GOT3 (cell line): ENCODE measurements at regions not wholly inside any gene's neighbourhood (a gene's known extent, or its start where the extent isn't known, plus 50 kb on each side); places are given as distances from the start of the nearest gene placed in this dataset.
A peak's percentile ranks its signal among the peaks of the same experiment; 100 is the strongest.

Experiments
- DNase-seq: peaks from one replicate; lab custom pipeline; 2025; ENCODE audit warnings: mixed read lengths; lab: John Stamatoyannopoulos, UW

GRCh38 chr4:129415004-129415403 is 319.1 kb downstream of the C4orf33 start:
- no peak for DNase-seq

GRCh38 chr4:129420637-129421036 is 324.7 kb downstream of the C4orf33 start:
- no peak for DNase-seq

GRCh38 chr4:129422277-129422676 is 326.3 kb downstream of the C4orf33 start:
- DNase-seq = no peak

GRCh38 chr4:129428454-129428853 is 332.5 kb downstream of the C4orf33 start:
- DNase-seq = no peak

GRCh38 chr4:129429581-129430320 is 333.8 kb downstream of the C4orf33 start:
- no peak for DNase-seq

- DNase-seq = no peak
Measured at GRCh38 chr4:129437347-129437746, 341.4 kb downstream of the C4orf33 start.

- no peak for DNase-seq
Measured at GRCh38 chr4:129438456-129438981, 342.6 kb downstream of the C4orf33 start.

DNA sequence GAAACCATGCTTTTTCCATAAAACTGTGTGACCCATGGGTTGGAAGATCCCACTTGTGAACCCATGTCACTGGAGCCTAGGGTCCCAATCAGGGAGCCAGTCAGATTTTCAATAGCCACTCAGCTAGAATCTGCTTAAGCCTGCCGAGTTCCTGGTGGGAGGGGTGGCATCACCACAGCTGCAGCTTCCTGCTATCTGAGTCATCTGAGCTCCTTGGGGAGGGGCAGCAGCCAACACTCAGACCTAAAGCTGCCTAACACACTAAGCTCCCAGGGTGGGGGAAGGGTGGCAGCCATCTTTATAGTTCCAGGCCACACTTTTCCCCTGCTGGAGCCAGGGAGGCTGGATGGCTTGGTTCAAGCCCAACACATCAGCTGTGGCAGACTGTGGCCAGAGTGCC is 350.1 kb downstream of the C4orf33 start:
- DNase-seq = no peak

GRCh38 chr4:129453524-129454200 is 357.7 kb downstream of the C4orf33 start:
- DNase-seq = peak; percentile 4

DNA sequence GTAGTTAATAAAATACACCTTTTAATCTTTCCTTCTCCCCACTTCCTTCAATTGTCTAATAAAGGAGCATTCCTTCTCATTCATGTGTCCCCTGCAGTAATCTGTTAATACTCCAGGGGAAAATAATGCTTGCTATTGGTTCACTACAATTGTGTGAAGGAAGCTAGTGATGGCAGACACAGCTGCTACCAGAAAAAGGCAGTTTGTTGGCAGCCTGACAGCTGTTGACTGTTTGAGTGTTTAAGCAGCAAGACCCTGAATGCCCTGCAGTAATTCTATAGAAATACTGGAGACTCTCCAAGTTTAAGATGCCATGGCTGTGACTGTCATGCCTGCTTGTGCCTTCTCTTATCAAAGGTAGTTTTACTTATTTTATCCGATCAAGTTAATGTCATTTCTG is 359.5 kb downstream of the C4orf33 start:
- no peak for DNase-seq

GRCh38 chr4:129468624-129469023 is 372.7 kb downstream of the C4orf33 start:
- no peak for DNase-seq

DNA sequence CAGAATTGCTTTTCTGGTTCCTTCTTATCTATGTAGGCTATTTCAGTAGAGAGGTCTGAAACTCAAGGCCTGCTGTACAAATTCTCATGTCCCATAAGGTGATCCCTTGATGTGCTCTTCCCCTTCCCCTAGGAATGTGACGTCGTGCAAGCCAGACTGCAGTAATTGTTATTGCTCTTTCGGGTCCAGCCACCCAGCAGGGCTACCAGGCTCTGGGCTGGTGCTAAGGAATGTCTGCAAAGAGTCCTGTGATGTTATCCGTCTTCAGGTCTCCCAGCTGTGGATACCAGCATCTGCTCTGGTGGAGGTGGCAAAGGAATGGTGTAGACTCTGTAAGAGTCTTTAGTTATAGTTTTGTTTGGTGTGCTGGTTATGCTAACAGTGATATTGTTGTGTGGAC is 378.7 kb downstream of the C4orf33 start:
- no peak for DNase-seq

DNA sequence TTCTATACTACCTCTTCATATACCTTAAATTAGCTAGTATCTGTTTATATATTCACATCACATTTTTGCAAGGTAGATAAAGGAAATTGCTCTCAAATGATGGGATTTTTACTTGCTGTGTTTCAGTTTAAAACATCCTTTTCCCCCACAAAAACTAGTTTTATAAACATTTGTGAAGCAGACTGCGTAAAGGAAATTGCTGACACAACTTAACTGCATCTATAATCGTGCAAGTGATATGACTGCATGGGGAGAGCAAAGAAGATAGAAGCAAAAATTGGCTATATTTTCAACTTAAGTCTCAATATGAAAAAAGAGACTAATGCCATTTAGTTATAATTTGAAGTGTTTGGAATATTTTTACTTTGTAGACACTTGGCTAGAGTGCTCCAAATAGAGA is 385.2 kb downstream of the C4orf33 start:
- DNase-seq = no peak

- DNase-seq = no peak
Measured at GRCh38 chr4:129488427-129488826, 392.5 kb downstream of the C4orf33 start.

DNA sequence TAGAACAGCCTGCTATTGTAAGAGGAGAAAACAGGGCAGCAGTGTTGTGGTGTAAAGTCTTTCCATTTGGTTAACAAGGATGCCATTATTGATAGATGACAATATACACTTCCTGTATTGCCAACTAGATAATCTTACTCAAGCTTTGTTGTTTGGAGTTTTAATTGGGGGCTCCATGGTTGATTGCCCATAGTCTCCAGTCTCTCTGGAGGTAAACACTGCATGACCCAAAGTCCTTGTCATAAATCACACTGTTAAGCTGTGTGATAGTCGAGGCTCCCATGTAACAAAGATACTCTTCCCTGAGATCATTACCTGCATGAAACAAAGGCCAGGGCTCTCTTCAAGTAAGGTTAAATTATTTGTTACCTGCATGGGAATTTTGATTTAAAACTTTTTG is 394.6 kb downstream of the C4orf33 start:
- DNase-seq = no peak

GRCh38 chr4:129498626-129499025 is 402.7 kb downstream of the C4orf33 start:
- DNase-seq = no peak

- no peak for DNase-seq
Measured at GRCh38 chr4:129514852-129515251, 418.9 kb downstream of the C4orf33 start.

GRCh38 chr4:129515356-129515755 is 419.4 kb downstream of the C4orf33 start:
- no peak for DNase-seq

DNA sequence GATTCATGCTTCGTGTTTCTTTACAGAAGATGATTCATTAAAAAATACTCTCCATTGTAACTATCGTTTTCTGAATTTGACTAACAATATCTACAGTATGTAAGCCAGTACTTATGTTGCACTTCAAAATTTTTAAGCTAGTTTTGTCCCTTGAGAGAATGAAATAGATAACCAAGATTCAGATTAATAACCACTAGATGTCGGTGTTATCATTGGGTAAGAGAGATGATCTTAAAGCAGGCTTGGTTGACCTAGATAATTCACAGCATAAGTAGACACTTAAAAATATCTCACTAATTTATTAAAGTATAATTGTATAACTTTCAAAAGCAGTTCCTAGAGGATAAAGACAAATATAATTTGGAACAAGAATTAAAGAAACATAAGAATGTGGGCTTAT is 430.9 kb downstream of the C4orf33 start:
- no peak for DNase-seq

DNA sequence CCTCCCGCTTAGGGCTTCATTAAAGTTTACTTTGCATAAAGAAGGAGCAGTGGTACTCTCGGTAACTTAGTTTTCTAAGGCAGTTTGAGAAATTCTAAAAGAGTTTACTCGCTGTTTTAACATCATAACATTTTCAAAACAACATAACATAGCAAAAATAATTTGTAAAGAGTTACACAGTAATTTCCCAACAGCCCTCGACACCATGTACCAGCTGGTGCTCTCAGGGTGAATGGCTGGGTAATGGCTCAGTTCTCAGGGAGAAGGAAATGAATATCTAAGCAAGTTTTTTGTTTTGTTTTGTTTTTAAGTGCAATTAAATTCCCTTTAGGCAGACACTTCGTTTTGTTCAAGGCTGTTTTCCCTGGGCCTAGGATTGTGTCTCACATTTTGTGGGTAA is 435.3 kb downstream of the C4orf33 start:
- no peak for DNase-seq

GRCh38 chr4:129532573-129532972 is 436.6 kb downstream of the C4orf33 start:
- no peak for DNase-seq

DNA sequence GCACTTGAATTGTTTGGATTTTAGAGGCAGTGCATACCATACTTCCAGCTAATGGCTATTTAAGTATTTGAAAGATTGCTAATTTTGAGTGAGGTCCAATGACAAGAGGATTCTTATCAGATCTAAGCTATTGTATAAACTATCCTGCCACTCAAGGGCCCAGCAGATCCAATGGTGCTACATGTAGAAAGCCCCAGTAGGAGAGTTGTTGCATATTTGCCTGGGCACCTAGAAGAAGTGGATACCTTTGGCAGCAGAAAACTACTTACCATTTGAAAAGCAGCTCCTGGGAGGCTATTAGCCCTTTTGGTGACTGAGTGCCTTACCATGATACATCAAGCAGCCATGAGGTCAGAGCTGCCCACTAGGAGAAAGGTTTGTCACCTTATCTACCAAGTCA is 447.3 kb downstream of the C4orf33 start:
- DNase-seq = no peak

DNA sequence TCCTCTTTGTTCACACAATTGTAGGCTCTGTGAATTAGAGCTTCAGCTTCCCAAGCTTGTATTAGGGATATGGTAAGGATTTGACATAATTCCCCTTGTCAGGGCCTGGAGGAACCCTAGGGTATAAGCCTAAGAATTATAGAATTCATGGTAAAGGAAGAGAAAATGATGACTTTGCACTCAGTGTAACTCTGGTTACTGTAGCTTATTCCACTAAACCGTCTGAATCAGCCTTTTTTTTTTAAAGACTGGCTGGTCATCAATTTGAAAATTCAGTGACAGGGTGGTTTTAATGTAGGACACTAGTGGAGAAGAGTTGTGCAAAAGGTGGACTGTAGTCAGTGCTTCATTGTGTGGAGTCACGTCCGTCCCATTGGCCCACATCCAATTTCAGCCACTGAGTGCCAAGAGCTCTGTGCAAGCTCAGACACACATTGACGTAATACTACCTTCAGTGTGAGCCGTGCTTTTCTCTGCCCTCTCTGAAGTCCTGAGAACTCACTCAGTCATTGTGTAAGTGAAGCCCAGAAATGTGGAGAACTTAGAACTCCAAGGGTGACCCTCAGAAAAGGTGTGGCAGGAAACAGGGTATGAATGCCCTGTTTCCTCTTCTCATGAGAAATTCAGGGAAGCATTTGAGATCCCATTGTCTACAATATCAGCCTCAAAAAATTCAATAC is 449.8 kb downstream of the C4orf33 start:
- no peak for DNase-seq
